Neuron (in vitro differentiated cells): ENCODE measurements at regions not wholly inside any gene's neighbourhood (a gene's known extent, or its start where the extent isn't known, plus 50 kb on each side); places are given as distances from the start of the nearest gene placed in this dataset.

Experiments
- H2AFZ ChIP-seq: one replicate; pipeline ENCODE4 v1.6.1; 2013; ENCODE audit warnings: low read depth, mild to moderate bottlenecking, inconsistent platforms, low read length, moderate library complexity
- H3K27me3 ChIP-seq: one replicate; pipeline ENCODE4 v1.6.1; 2013; ENCODE audit warnings: low read length; ENCODE audit not compliant: insufficient read depth
- H3K36me3 ChIP-seq: one replicate; pipeline ENCODE4 v1.6.1; 2013; ENCODE audit warnings: low read length; ENCODE audit not compliant: insufficient read depth
- H3K4me1 ChIP-seq: one replicate; pipeline ENCODE4 v1.6.1; 2013; ENCODE audit warnings: low read length; ENCODE audit not compliant: insufficient read depth
- H3K4me3 ChIP-seq: 2 replicates; pipeline ENCODE4 v1.5.1; 2013; ENCODE audit warnings: mild to moderate bottlenecking, low read length, moderate library complexity
- H3K9me3 ChIP-seq: one replicate; pipeline ENCODE4 v1.6.1; 2013; ENCODE audit warnings: low read length

GRCh38 chr7:121479466-121479865, 83.4 kb upstream of the FAM3C start:
- Histone ChIP-seq H3K4me1 (peaks cover 20% of the 10 kb centered on the region), H3K27me3 (no peaks in the 10 kb centered on the region), H3K4me3 (no peak overlapping the region), H3K36me3 (no peaks in the 10 kb centered on the region), H3K9me3 (no peaks in the 10 kb centered on the region), H2AFZ (no peak overlapping the region)

DNA sequence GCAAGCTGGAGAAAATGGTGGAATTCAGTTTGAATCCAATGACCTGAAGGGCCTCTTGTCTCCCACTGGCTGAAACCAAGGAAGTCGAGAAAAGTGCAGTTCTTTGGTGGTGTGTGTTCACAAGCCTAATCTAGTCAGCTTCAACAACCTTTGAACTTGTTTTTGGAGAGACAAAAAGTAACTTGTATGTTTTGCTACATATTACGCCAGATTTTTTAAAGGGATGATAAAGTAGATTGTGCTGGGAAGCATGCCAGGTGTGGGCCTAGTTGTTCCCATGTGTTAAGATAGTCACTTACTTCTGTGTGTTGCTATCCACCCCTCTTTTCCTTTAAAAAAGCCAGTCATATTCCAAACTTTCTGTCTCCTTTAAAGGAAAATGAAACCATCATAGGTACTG, 79.7 kb upstream of the FAM3C start:
- Histone ChIP-seq H3K4me3 (no peak overlapping the region), H2AFZ (no peak overlapping the region), H3K27me3 (no peaks in the 10 kb centered on the region), H3K4me1 (peaks cover 15% of the 10 kb centered on the region), H3K36me3 (no peaks in the 10 kb centered on the region), H3K9me3 (no peaks in the 10 kb centered on the region)

DNA sequence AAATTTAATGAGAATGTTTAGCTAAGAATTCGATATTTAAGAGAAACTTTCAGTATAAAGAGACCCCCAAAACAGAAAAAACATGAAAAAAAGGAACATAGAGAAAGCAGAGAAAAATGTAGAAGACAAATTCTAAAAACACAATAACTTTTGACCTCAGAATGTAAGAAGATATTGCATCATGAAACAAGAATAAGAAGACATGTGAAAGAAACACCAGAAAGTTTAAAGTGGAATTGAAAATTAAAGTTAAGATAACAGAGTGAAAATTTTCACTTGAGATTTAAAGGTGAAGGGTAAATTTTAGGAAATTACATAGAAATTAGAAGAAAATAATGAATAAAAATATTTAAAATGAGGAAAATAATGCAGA, 78.2 kb upstream of the FAM3C start:
- Histone ChIP-seq H3K36me3 (no peaks in the 10 kb centered on the region), H3K9me3 (no peaks in the 10 kb centered on the region), H3K4me3 (no peak overlapping the region), H3K27me3 (no peaks in the 10 kb centered on the region), H3K4me1 (no peaks in the 10 kb centered on the region), H2AFZ (no peak overlapping the region)

GRCh38 chr7:121473645-121474300, 77.7 kb upstream of the FAM3C start:
- H3K4me1 ChIP-seq = no peaks in the 10 kb centered on the region
- H2AFZ ChIP-seq = no peak overlapping the region
- no peaks in the 10 kb centered on the region for H3K27me3 ChIP-seq
- no peak overlapping the region for H3K4me3 ChIP-seq
- no peaks in the 10 kb centered on the region for H3K9me3 ChIP-seq
- H3K36me3 ChIP-seq = no peaks in the 10 kb centered on the region

DNA sequence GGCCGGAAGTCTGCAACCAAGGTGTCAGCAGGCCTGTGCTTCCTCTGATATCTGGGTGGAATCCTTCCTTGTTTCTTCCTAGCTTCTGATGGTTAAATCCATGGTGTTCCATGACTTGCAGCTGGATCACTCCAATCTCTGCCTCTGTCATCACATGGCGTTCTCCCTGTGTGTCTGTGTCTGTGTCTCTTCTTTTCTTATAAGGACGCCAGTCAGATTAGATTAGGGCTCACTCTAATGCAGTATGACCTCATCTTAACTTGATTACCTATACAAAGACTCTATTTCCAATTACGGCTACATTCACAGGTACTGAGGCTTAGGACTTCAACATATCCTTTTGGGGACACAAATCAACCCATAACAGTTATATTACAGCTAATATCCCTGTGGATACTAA, 70.3 kb upstream of the FAM3C start:
- H3K4me3 ChIP-seq = no peak overlapping the region
- no peaks in the 10 kb centered on the region for H3K27me3 ChIP-seq
- no peaks in the 10 kb centered on the region for H3K36me3 ChIP-seq
- H3K4me1 ChIP-seq = peaks cover 3% of the 10 kb centered on the region
- no peak overlapping the region for H2AFZ ChIP-seq
- no peaks in the 10 kb centered on the region for H3K9me3 ChIP-seq

DNA sequence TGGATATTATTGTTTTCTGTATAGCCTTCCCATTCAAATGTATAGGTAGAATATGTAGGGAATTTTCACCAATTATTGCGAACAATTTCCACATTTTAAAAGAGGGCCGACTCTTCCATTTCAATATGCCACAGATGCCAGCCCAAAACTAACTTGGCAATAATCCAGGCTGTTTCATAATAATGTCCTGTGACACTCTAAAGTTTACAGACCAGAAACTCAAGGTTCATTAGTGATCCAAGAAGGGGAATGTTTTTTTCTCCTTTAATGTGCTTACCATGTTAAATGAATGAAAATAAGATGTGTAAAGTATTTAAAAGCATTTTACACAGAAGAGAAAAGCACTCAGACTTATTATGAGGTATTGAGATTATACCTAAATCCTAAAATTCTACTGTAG, 63.0 kb upstream of the FAM3C start:
- H3K4me3 ChIP-seq = no peak overlapping the region
- H3K4me1 ChIP-seq = peaks cover 2% of the 10 kb centered on the region
- H2AFZ ChIP-seq = no peak overlapping the region
- no peaks in the 10 kb centered on the region for H3K36me3 ChIP-seq
- peaks cover 3% of the 10 kb centered on the region for H3K9me3 ChIP-seq
- H3K27me3 ChIP-seq = no peaks in the 10 kb centered on the region

DNA sequence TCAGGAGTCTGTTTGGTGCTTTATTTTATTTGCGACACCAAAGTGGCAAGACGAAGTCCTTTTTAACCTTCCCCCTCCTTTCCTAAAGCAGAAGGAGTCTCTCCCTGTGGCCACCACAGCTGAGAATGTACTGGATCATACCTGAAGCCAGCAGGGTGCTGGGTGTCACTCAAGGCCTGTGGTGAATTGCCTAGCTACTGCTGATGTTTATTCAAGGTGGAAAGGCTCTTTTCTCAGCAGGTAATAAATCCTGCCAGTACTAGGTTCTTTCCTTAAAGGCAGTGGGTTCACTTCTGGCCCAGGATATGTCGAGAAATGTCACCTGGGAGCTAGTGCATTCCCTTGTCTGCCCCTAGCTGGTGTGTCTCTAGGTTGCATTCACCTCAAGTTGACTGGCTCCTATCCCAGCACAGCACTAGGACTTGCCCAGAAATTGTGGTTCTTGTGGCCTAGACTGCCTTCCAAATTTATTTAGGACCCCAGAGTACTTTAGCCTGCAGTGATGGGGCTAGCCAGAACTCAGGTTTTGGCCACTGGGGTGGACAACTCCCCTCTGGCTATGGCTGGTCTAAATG, 60.8 kb upstream of the FAM3C start:
- peaks cover 3% of the 10 kb centered on the region for H3K9me3 ChIP-seq
- no peak overlapping the region for H3K4me3 ChIP-seq
- H3K27me3 ChIP-seq = no peaks in the 10 kb centered on the region
- no peak overlapping the region for H2AFZ ChIP-seq
- H3K4me1 ChIP-seq = no peaks in the 10 kb centered on the region
- no peaks in the 10 kb centered on the region for H3K36me3 ChIP-seq

- Histone ChIP-seq H3K4me1 (no peaks in the 10 kb centered on the region), H3K36me3 (no peaks in the 10 kb centered on the region), H2AFZ (no peak overlapping the region), H3K9me3 (peaks cover 3% of the 10 kb centered on the region), H3K4me3 (no peak overlapping the region), H3K27me3 (no peaks in the 10 kb centered on the region)
Observed at GRCh38 chr7:121456015-121456414, 59.9 kb upstream of the FAM3C start.

GRCh38 chr7:121452389-121452788, 56.3 kb upstream of the FAM3C start:
- H3K27me3 ChIP-seq = no peaks in the 10 kb centered on the region
- no peak overlapping the region for H3K4me3 ChIP-seq
- H3K36me3 ChIP-seq = no peaks in the 10 kb centered on the region
- no peaks in the 10 kb centered on the region for H3K4me1 ChIP-seq
- no peaks in the 10 kb centered on the region for H3K9me3 ChIP-seq
- no peak overlapping the region for H2AFZ ChIP-seq

GRCh38 chr7:121451367-121452094, 55.4 kb upstream of the FAM3C start:
- no peaks in the 10 kb centered on the region for H3K4me1 ChIP-seq
- H3K4me3 ChIP-seq = no peak overlapping the region
- no peaks in the 10 kb centered on the region for H3K9me3 ChIP-seq
- no peaks in the 10 kb centered on the region for H3K36me3 ChIP-seq
- H3K27me3 ChIP-seq = no peaks in the 10 kb centered on the region
- H2AFZ ChIP-seq = no peak overlapping the region

- Histone ChIP-seq H2AFZ (no peak overlapping the region), H3K27me3 (no peaks in the 10 kb centered on the region), H3K36me3 (no peaks in the 10 kb centered on the region), H3K4me3 (no peak overlapping the region), H3K4me1 (no peaks in the 10 kb centered on the region), H3K9me3 (no peaks in the 10 kb centered on the region)
Observed at GRCh38 chr7:121450631-121451198, 54.6 kb upstream of the FAM3C start.

DNA sequence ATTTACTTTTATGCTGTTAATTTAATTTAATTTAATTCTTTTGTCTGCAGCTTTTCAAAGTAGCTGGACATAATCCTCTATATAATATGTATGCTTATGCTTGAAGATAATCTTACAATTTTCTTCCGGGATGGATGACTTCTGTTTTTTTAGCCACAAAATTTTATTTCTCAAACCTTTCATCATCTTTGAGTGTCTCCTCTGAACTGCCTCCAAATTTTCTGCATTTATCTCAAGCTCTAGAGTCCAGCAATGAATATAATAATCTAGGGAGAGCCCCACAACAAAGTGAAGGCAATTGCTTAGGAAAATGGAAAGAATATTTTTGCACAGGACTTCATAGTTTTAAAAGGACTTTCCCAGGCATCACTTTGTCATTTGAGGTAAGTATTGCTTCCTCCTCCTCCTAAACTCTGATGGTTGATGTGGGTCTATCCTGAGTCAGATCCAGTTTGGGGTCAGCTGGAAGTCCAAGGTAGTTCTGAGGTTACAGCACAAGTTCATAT, 53.7 kb upstream of the FAM3C start:
- no peaks in the 10 kb centered on the region for H3K36me3 ChIP-seq
- no peak overlapping the region for H2AFZ ChIP-seq
- H3K27me3 ChIP-seq = no peaks in the 10 kb centered on the region
- H3K4me3 ChIP-seq = no peak overlapping the region
- no peaks in the 10 kb centered on the region for H3K4me1 ChIP-seq
- no peaks in the 10 kb centered on the region for H3K9me3 ChIP-seq

DNA sequence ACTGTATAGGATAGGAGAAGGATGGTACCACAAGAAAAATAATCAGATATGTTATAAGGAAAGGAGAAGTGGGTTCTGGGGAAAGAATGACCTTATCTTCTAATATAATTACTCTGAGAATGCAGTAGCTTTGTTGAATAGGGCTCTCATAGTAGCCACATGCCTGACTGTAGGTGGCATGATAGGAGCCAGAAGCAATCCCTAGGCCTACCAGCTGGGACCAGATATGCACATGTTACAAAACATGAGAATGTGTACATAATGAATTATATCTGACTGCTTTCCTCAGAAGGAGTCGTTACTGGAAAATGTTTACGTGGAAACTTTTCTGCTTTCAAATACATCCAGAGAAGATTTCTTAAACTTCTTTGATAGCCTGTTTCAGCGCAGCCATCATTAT, 53.2 kb upstream of the FAM3C start:
- no peaks in the 10 kb centered on the region for H3K9me3 ChIP-seq
- no peaks in the 10 kb centered on the region for H3K36me3 ChIP-seq
- no peaks in the 10 kb centered on the region for H3K27me3 ChIP-seq
- no peak overlapping the region for H3K4me3 ChIP-seq
- no peak overlapping the region for H2AFZ ChIP-seq
- H3K4me1 ChIP-seq = no peaks in the 10 kb centered on the region
